Fibroblast of mammary gland (primary cell): ENCODE measurements at regions not wholly inside any gene's neighbourhood (a gene's known extent, or its start where the extent isn't known, plus 50 kb on each side); places are given as distances from the start of the nearest gene placed in this dataset.

Experiments
- DNase-seq: peaks from one replicate; pipeline ENCODE4 v3.0.0-alpha.2; 2010; ENCODE audit warnings: low read depth
- H3K4me3 ChIP-seq: 2 replicates; pipeline ENCODE4 v1.5.1; 2011; ENCODE audit warnings: low read depth, mild to moderate bottlenecking, low read length, moderate library complexity; ENCODE audit not compliant: control insufficient read depth
- TF ChIP-seq, protein P1 (sequence below): conservative IDR thresholded peaks from 2 replicates; pipeline ENCODE4 v1.5.1; 2011; ENCODE audit warnings: low read depth, low read length, inconsistent platforms; ENCODE audit not compliant: control insufficient read depth, insufficient read depth

DNA sequence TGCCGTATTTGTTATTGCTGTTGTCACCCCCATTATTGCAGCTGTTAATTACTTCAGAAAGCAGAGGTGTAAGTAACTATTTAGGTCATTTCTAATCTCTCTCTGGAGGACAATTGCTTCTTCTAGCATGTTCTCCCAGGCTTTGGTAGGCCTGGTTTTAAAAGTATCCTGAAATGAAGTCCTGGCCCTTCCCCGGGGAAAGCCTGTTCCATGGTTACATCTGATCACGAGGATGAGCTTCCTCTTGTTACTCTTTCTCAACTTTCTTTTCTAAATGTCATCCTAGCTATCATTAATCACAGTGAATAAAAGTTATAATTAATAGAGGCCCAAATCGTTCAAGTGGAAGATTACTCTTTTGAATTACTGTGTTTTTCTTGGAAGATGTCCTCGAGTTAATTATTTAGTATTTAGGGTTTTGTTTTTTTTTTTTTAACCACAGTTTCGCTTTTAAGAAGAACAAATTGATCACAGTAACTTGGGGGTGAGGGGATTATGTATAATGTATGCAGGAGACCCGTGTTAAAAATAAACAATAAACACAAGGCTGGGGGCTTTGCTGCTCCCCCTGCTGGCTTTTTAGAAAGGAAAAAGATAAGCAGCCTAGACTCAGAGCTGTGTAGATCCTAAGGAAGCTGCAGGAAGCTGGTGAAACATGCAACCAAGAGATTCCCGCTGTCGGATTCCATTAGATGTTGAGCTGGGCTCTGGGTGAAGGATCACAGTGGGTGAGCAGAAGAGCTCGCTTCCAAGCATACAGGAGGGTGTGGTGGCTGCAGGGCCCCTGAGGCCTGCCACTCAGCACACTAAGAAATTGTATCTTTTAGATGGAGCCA lies 420.1 kb downstream of the FUT8 start:
- DNase-seq, result peak; percentile 19
- H3K4me3 ChIP-seq, result no peak overlapping the region
- TF ChIP-seq, protein P1, sequence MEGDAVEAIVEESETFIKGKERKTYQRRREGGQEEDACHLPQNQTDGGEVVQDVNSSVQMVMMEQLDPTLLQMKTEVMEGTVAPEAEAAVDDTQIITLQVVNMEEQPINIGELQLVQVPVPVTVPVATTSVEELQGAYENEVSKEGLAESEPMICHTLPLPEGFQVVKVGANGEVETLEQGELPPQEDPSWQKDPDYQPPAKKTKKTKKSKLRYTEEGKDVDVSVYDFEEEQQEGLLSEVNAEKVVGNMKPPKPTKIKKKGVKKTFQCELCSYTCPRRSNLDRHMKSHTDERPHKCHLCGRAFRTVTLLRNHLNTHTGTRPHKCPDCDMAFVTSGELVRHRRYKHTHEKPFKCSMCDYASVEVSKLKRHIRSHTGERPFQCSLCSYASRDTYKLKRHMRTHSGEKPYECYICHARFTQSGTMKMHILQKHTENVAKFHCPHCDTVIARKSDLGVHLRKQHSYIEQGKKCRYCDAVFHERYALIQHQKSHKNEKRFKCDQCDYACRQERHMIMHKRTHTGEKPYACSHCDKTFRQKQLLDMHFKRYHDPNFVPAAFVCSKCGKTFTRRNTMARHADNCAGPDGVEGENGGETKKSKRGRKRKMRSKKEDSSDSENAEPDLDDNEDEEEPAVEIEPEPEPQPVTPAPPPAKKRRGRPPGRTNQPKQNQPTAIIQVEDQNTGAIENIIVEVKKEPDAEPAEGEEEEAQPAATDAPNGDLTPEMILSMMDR, result peak; percentile 34

DNA sequence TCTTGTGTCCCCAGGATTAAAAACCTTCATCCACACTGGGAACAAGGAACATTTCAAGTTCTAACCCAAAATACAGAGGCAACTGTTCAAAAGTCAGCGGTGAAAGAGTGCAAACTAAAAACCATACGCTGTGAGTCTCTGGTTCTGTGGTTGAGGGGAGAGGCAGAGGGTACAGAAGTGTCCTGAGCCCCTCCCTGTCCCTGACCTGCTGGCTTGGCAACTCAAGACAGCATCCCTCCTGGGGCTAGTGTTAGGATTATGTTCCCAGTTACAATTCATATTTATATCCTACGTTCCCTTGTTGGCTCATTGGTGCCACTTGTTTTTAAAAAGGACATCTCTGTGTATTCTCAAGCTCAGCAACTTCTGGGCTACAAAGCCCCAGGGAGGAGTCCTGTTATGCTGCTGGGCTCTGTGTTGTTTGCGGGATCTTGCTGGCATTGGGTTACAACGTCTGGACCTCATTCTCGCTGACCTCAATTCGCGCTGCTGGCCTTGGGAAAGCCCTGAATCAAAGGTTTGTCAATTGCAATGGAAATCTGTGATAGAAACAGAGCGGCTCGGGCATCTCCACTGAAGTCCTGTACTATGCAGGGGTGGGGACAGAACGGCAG lies 420.8 kb downstream of the FUT8 start:
- TF ChIP-seq, protein P1, result no peak
- H3K4me3 ChIP-seq, result no peak overlapping the region
- peak; percentile 8 for DNase-seq

DNA sequence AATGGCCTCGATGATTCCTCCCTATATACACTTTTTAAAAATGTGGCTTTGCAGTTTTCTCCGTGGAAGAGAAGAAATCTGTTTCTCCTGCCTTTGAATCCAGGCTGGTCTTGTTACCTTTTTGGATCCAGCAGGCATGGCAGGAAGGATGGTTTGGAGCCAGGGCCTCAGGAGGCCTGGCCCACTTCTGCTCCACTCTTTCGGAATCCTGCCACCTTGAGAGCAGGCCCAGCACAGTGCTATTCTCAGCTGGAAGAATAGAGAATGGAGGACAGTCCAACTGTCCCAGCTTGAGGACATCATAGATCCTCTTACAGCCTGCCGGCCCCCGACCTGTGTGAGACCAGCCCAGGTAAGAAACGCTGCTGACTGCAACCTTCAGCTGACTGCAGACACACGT lies 421.5 kb downstream of the FUT8 start:
- no peak overlapping the region for H3K4me3 ChIP-seq
- no peak for DNase-seq
- TF ChIP-seq, protein P1, result no peak

DNA sequence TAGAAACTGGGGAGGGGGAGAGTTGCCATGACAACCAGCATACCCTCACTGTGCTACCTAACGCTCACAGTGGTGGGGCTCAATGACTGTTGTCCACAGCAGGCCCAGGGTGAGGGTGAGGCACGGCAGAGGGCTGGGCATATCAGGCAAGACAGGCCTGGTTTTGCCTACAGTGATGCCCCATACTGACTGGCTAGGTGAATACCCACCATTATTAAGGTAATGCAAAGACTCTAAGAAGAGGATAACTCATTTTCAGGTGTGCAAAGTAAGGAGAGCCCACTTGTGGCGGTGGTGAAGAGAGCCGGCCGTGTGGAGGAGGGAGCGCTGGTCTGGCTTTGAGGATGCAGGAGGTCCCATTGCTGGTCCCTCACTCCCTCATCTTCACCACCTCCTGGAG lies 422.3 kb downstream of the FUT8 start:
- TF ChIP-seq, protein P1, result no peak
- DNase-seq, result no peak
- H3K4me3 ChIP-seq, result no peak overlapping the region

DNA sequence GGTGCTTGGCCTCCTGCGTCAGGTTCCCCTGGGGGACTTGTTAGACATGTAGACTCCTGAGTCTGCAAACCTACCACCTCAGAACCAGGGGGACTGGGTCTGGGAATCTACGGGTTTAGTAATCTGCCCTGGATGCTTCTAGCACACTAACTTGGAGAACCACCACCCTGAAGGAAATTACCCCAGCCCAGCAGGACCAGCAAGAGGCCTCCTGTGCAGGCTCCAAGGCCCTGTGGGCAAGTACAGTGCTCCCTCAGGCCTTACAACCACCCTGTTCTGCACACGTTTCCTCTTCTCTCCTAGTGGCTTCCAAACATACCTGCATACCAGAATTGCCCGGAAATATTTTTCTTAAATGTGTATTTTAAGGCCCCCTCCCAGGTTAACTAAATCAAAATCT lies 423.0 kb downstream of the FUT8 start:
- TF ChIP-seq, protein P1, result no peak
- H3K4me3 ChIP-seq, result no peak overlapping the region
- no peak for DNase-seq

DNA sequence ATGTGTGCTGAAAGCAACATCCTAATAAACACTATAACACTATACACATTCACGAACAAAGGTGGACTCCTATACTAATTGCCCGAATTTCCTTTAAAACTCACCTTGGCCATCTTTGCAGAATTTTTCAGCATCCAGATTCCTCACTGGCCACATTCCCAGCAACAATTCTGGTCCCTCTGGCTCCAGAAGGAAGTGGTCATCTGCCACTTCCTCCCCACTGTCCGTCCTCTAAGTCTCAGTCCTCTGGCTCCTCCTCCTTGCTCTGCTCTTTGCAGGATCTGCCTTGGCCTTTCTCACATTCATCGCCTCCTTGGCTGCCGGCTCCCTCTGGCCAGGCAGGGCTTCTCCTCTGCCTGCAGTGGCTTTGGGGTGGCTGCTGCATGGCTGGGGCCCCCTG lies 426.0 kb downstream of the FUT8 start:
- DNase-seq, result no peak
- TF ChIP-seq, protein P1, result no peak
- H3K4me3 ChIP-seq, result no peak overlapping the region
